ENCODE measurements at regions not wholly inside any gene's neighbourhood (a gene's known extent, or its start where the extent isn't known, plus 50 kb on each side); places are given as distances from the start of the nearest gene placed in this dataset.
"Not testable (repeated sequence)": the region's sequence is repeated elsewhere in the genome, so short reads cannot be mapped to it uniquely, and the experiment has no call there.

DNA sequence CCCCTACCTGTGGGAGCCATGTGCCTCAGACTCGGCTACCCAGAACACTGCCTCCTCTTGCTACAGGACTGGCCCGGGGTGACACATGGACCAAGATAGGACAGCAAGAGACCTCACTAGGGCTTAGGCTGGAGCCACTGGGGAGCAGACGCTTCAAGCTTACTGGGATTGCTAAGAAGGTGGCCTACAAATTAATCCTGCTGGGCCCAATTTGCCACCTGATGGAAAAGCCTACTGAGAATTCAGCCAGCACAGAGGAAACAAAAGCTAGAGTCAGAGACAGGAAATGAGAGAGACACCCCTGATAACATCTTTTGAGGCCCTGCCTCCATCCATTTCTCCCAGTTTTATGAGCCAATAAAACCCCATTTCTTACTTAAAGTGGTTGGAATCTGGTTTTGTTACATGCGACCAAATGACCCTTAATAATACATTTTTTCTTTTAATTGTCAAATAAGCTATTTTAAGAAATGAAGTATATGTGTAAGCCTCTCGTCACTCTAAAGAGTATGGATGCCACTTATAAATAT is 282.1 kb downstream of the CXCL12 start:
- DNase-seq (ENCODE audit: low read depth): no peak

DNA sequence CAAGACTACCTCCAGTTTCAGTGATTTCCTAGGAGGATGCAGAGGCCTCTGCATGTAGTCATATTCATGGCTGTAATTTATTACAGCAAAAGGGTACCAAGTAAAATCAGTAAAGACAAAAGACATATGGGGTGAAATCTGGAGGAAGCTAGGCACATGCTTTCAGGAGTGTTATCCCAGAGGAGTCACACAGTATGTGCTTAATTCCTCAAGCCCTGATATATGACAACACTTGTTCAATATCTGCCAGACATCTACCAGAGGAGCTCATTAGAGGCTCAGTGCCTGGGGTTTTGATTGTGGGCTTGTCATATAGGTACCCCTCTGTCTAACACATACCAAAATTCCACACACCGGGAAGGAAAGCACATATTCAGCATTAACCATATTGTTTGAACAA is 283.8 kb downstream of the CXCL12 start:
- DNase-seq (ENCODE audit: low read depth): no peak

DNA sequence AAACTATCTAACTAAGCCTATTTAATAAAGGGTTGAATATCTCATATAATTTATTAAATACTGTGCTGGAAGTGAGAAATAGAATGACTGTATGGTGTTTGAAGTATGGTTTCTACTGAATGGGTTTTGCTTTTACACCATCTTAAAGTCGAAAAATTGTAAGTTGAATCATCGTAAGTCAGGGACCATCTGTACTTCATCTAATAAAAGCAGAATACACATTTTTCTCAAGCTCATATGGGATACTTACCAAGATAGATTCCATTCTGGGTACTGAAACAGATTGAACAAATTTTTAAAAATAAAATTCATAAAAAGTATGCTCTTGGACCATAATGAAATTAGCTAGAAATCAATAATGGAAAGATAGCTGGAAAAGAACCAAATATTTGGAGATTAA is 285.4 kb downstream of the CXCL12 start:
- DNase-seq (ENCODE audit: low read depth): no peak

DNA sequence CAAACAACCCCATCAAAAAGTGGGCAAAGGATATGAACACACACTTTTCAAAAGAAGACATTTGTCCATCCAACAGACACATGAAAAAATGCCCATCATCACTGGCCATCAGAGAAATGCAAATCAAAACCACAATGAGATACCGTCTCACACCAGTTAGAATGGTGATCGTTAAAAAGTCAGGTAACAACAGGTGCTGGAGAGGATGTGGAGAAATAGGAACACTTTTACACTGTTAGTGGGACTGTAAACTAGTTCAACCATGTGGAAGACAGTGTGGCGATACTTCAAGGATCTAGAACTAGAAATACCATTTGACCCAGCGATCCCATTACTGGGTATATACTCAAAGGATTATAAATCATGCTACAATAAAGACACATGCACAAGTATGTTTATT is 288.7 kb downstream of the CXCL12 start:
- DNase-seq (ENCODE audit: low read depth): not testable (repeated sequence)

DNA sequence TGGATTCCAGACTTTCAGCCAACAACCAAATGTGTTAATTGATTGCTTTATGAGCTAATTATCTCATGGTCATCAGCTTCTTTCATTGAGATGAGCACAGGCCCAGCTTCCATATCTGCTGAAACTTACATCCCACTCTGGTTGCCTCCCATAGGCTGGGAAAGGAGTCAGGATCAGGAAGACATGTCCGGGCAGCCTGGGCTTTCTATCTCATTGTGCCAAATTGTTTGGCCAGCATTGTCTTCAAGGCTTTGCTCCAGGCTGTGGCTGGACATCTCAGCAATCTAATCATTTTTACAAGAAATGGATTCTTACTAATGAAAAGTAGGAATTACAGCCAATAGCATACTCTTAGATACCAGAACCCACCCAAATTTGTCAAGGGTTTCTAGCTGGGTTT is 295.2 kb downstream of the CXCL12 start:
- no peak for DNase-seq (ENCODE audit: low read depth)

DNA sequence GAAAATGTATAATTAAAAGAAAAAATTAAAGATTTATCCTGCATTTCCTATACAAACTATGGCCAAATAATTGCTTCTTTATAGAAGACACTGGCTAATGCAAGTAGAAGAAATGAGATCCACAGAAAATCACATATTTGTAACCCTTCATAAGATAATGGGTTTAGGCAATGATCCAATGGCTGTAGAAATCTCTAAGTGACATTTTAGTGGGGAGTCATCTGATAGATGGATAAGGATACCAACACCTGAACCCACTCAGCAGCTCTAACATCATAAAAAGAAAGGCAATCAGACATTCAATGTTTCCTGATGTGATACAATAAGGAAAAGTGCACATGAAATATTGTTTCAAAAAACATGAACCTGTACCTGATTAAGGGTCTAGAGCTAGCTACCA is 297.5 kb downstream of the CXCL12 start:
- DNase-seq (ENCODE audit: low read depth): no peak

DNA sequence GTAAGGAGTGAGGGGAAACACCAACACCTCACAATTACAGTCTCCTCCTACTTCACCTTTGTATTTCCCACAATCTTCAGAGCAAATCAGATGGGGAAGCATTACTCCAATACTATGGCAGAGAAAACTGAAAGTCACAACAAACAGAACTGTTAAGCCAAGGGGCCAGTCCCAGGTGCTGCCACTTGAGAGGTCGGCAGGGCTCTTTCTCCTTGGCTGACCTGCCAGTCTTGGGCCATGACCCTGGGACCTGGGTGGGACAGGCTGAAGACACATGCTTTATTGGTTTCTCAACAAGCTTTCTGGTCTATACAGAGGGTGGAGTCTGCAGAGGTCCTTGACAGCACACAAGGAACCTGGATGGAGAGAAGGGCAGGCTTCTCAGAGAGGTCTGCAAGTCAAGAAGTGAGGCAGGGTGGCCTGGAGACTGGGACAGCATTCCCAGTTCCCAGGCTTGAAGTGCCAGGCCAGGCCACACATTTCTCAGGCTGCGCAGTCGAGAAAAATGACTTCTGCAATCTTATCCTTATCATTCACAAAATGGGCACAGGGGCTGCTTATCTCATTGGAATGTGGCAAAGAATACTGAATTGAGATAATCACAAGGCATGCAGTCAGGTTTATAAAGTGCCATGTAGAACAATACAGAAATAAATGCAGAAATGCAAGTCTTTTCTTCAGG is 301.0 kb downstream of the CXCL12 start:
- DNase-seq (ENCODE audit: low read depth): no peak

DNA sequence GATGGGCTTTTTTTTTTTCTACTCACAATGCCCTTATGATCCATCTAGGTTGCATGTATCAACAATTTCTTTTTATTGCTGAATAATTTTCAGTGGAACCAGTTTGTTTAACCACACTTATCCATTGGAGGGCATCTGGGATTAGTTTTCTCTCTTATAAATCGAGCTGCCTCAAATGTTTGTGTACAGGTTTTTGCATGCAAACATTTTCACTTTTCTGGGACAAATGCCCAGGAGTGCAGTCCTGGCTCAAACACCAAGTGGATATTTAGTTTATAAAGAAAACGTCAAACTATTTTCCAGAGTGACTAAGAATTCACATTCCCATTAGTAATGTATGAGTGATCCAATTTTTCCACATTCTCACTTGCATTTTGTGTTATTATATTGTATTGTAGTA is 313.4 kb downstream of the CXCL12 start:
- DNase-seq (ENCODE audit: low read depth): peak; percentile 76

DNA sequence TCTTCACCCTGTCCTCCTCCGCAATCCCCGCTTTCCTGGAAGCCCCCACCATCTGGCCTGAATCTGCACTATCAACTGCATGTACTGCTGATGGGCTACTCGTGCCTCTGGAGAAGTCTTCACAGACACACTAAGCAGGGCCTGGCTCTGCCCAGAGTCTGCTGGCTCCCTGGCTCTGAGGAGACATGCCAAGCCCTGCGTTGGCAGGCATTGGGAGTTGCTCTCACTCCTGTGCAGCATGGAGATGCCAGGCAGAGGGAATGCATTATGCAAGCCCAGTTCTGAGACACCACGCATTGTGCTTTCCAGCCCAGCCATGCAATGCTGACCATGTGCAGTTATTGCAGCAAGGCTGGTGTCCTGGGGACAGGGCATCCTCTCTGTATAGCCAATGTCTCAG is 314.6 kb downstream of the CXCL12 start:
- no peak for DNase-seq (ENCODE audit: low read depth)

DNA sequence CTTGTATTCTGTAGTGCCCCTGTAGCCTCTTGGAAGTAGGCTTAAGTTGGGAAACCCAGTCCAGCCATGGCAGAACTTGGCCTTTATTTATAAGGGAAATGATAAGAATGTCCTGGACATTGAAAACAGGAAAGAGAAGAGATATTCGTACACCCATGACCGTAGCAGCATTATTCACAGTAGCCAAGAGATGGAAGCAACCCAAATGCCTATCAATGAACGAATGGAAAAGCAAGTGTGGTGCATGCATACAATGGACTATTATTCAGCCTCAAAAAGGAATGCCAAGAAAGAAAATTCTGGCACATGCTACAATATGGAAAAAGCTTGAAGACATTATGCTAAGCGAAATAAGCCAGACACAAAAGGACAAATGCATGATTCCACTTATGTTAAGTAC is 315.3 kb downstream of the CXCL12 start:
- DNase-seq (ENCODE audit: low read depth): no peak

DNA sequence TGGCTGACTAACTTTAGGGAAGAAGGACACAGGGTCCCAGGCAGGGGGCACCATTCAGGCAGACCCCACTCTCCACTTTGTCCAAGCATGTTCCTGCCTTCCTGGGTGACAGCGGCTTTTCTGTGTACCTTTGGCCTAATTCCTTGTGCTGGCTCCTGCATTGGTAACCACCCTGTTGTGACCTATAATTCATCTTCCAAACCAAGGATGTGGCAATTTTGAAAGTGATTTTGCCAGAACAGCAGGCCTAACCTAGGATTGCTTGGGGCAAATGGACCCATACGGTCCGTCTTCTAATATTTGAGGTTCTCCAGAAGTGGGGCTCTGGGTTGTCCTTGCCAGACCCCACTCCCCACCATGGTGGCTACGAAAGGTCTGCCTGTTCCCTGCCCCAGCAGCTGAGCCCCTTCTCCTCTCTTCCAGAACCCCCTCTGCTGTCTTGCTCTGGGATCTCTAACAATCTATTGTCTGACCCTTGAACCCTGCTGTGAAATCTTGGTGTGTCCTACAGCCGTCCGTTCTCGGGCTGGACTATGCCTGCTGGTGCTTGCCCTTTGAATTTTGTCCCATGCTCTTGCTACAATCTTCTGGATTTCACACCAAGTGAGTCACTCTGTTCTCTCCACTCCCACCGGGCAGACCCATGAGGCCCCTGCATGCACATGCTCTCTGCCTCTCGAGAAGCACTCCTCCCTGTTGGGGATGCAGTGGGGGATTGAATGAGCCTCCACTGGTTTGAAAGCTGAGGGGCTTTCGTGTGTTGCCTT is 316.0 kb downstream of the CXCL12 start:
- no peak for DNase-seq (ENCODE audit: low read depth)

DNA sequence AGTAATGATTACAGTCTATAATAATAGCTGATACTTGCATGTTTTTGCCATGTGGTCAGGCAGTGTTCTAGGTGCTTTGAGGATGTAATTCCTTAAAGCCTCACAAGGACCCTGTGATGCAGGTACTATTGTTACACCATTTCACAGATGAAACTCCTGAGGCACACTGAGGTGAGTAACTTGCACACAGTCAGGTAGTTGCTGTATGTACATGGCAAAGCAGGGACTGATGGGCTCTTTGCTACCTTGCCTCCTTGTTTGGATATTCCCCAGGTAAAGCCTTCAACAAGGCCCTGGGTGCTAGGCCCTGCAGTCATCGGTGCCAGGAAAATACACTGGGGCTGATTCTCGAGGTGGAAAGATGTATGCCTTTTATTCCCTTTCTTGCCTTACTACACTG is 317.5 kb downstream of the CXCL12 start:
- DNase-seq (ENCODE audit: low read depth): no peak

DNA sequence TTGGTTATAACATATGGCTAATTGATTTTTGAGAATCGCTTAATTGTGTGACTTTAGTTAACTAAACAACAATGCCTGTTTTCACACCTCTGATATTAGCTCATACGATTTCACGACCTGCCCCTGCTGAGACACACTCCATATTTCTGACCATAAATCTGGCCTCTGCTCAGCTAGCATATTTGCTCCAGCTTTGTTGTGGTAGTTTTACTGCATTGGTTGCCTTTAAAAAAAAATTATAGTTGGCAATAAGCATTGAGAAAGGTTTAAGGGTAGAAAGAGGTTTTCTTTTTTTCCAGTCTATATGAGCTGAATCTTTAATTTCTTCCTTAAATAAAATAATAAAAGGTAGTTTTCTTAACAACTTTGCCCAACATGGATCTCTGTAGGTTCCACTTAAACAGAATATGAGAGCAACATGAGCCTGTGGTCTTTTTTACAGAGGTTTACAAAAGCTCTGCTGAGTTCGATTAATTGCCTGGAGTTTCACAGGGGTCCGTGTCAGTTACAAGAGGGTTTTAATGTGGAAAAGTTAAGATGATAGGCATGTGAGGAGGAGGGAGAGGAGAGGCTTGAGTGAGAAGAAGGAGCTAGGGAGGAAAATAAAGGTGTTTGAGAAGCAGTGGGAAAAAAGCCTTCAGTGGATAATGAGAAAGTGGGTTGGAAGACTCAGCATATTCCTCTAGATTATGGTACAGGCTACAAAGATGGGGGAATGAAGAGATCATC is 318.2 kb downstream of the CXCL12 start:
- no peak for DNase-seq (ENCODE audit: low read depth)

DNA sequence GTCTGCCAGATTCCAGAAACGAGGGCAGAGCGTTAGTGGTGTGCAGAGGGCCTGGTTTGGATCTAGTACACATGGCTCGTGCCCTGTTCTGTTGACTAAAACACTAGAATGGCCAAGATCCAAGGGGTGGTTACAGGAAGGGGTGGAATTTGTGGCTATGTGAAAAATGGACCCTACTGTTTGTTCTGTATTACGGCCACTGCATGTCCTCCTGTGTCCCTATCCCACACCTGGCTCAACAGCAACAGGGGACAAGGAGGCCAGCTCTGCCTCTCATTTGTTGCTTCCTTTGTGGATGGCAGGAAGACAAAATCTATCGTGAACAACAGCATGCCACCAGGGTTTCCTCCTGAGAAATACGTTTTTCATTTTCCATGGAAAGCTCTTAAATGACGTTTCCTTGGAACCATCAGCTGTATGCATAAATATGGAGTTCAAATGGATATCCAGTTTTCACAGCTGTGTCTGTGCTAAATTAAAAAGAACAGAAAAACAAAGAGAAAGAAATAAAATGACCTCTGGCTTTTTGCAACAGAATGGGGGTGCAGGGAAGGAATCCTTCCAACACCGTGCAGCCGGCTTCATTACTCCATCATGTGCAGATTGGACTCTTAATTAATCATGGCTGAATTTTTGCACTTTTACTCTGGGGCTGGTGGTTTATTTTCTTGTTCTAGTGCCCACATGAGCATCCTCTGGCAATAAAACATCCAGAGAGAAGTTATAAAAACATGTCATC is 318.9 kb downstream of the CXCL12 start:
- DNase-seq (ENCODE audit: low read depth): no peak

DNA sequence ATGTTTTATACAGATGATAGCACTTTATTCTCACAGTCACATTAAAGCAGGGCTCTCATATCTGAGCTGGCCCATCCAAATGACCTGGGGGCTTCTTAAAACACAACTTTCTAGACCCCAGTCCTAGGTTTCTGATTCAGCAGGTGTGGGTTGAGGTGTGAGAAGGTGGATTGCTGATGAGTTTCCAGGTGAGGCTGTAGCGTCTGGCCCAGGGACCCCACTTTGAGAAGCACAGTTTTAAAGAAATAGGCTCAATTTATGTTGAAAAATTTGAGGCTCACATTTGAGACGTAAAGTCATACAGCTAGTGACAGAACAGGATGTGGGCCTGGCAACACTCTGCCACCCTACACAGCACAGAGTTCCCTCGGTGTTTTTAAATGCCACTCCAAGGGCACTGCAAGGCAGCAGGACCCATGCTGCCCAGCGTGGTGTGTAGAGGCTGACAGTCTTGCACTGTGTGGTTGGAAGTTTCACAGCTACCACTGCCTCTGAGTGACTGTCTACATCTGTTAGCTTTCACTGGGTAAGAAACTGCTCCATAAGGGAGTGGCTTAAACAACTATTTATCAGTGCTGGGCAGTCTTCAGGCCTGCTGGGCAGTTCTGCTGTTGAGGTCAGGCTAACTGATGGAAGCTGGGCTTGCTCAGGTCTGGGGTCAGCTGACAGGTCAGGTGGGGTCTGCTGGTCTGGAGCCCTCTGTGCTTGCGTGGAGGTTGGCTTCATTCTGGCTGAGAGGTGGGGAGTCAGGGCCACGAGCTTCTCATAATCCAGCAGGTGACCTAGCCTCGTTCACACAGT is 319.7 kb downstream of the CXCL12 start:
- DNase-seq (ENCODE audit: low read depth): no peak

DNA sequence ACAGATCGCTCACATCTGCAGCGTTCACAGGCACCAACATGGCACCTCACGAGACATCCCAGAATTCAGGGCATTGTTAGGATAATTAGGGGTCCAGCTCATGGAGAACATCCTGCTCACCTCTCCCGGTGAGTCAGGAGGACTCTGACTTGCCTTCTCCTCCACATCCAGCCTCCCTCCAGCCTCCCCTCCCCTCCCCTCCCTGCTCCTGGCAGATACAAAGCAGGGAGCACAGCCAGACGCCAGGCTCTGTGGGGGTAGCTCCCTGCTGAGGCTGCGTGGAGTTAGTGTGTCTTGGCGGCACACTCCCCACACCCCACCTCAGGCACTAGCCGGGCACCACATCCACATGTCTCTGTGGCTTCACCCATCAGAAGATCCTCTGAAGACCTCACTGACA is 320.6 kb downstream of the CXCL12 start:
- no peak for DNase-seq (ENCODE audit: low read depth)

DNA sequence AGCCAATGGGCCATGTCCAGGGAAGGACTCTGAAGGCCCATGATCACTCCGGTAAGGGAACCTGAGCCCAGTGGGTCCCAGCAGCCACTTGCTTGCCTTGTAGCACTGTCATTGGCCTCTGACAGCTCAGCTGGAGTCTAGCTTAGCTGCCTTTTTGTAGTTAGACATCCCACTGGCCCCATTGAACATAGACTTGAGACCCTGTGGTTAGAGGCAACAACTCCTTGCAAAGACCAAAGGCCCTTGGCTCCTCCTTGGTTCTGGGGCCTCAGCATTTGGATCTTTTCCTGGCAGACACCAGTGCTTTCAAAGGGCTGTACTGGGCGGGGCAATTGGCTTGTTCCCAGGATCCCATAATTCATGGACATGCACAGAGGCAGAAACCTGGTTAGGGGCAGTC is 321.2 kb downstream of the CXCL12 start:
- DNase-seq (ENCODE audit: low read depth): no peak

DNA sequence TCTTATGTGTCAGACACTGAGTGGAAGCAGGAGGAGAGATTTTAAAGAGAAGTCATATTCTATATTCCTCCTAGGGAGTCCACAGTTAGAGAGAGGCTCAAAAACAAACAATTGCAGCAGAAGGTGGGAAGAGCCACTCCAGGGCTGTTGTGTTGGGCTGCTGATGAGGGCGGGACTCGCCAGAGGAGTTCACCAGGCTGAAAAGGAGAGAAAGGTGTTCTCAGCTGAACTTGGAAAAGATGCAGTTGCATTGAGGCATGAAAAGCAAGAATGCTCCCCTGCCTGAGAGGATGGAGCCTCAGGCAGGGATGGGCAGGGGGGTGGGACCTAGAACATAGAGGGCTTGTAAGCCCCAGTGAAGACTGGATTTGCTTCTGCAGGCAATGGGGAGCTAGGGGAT is 324.2 kb downstream of the CXCL12 start:
- DNase-seq (ENCODE audit: low read depth): no peak

DNA sequence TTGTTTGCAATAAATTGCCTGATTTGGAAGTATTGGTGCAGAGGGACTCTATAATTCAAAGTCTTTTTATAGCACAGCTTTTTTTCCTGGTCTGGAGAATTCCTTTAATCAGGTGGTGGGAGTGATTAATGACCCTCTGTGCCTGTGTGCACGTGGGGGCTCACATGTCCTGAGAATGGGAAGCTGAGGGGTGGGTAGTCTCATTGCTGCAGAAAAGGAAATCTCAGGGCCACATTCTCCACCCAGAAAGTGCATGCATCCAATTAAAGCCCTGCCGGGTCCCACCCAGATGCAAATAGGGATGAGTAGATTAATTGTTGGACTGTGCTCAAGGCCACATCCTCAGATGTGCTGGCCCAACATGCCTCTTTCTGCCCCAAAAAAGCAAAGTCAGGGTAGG is 324.7 kb downstream of the CXCL12 start:
- no peak for DNase-seq (ENCODE audit: low read depth)

DNA sequence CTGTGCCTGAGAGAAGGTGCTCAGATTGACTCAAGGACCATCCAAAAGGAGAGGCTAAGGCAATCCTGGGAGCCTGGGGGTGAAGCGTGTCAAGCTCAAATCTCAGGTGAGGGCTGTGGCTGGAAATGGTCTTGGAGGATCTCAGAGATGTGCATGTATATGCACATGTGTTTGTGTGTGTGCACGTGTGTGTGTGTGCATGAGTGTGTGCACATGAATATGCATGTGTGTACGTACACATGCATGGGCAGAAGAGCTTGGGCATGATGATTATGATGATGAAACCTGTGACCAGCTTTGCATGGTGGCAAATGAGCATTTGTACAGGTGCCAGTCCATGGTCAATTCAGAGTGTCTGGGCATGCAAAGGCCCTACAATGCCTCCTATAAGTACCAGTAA is 326.6 kb downstream of the CXCL12 start:
- DNase-seq (ENCODE audit: low read depth): no peak
